Gastrocnemius medialis (tissue), 4 donors: ENCODE measurements at regions not wholly inside any gene's neighbourhood (a gene's known extent, or its start where the extent isn't known, plus 50 kb on each side); places are given as distances from the start of the nearest gene placed in this dataset.

ENCODE experiments used
- ATAC-seq, 2 donors: fragments of 150-250 bp; one replicate each; pipeline ENCODE4 v1.9.1; 2016
- DNase-seq, 2 donors: peaks; one replicate each; pipeline ENCODE4 v3.0.0-alpha.2; 2019
- H3K27ac ChIP-seq, 4 donors: fragments of 200-600 bp; sonication (generic); 1 replicate in 1 of 4; 2 replicates in 3 of 4; pipeline ENCODE4 v1.5.1; 2016 to 2018; ENCODE audit warnings: mild to moderate bottlenecking in 2 of 4, moderate library complexity in 1 of 4
- H3K27me3 ChIP-seq, 3 donors: fragments of 200-600 bp; sonication (generic) in 2 of 3; 1 replicate in 1 of 3; 2 replicates in 2 of 3; pipeline versions ENCODE4 v1.5.1 to v1.6.0; 2016 to 2019; ENCODE audit warnings: mild to moderate bottlenecking in 1 of 3, moderate library complexity in 1 of 3
- H3K36me3 ChIP-seq, 2 donors: fragments of 200-600 bp; sonication (generic) in 1 of 2; one replicate each; pipeline ENCODE4 v1.5.1; 2017 to 2018
- H3K4me1 ChIP-seq, 2 donors: fragments of 200-600 bp; sonication (generic) in 1 of 2; one replicate each; pipeline ENCODE4 v1.5.1; 2016 to 2017; ENCODE audit warnings: mild to moderate bottlenecking in 2 of 2
- H3K4me3 ChIP-seq, 4 donors: fragments of 200-600 bp; sonication (generic) in 3 of 4; 1 replicate in 1 of 4; 2 replicates in 3 of 4; pipeline ENCODE4 v1.5.1; 2016 to 2019; ENCODE audit warnings: mild to moderate bottlenecking in 2 of 4
- H3K9me3 ChIP-seq, 3 donors: fragments of 200-600 bp; sonication (generic) in 2 of 3; 1 replicate in 1 of 3; 2 replicates in 2 of 3; pipeline ENCODE4 v1.5.1; 2016 to 2019
- CTCF ChIP-seq, 5 experiments: fragments of 450-650 bp in 3 of 5; fragments of 200-600 bp in 2 of 5; sonication (generic) in 2 of 5; IDR thresholded peaks in 4 of 5; conservative IDR thresholded peaks in 1 of 5; 1 replicate in 4 of 5; 2 replicates in 1 of 5; pipeline ENCODE4 v1.5.1; 2016 to 2019; ENCODE audit warnings: antibody characterized with exemption in 5 of 5, mild to moderate bottlenecking in 3 of 5, moderate library complexity in 3 of 5
- POLR2A ChIP-seq, 2 donors: fragments of 450-650 bp; IDR thresholded peaks; one replicate each; pipeline ENCODE4 v1.6.1; 2017; ENCODE audit warnings: antibody characterized with exemption in 2 of 2, mild to moderate bottlenecking in 2 of 2, moderate library complexity in 2 of 2
- in situ Hi-C, 4 donors: fragments of 200-750 bp; cut with MboI; loops; one replicate each; pipeline versions ENCODE4 v1.15.0 to v1.8.0; 2017; ENCODE audit warnings: low sequenced_read_pairs in 4 of 4
- intact Hi-C: fragments of 100-400 bp; cut with DNase I; formaldehyde crosslinking; loops from one replicate; pipeline ENCODE4 v1.15.1; 2023; ENCODE audit warnings: low total_unique reads

GRCh38 chr17:13941781-13942180 is 127.5 kb upstream of the COX10 start:
- in situ Hi-C loops (no loop called here), intact Hi-C loops (no loop called here)
- DNase-seq (no peak), ATAC-seq (no peak)
- H3K4me1 ChIP-seq = no peaks in the 10 kb centered on the region
- no peaks in the 10 kb centered on the region for H3K9me3 ChIP-seq
- no peaks in the 10 kb centered on the region for H3K36me3 ChIP-seq
- TF ChIP-seq POLR2A (IDR thresholded peaks at IDR 0.05) = no peak
- TF ChIP-seq CTCF (IDR thresholded peaks at IDR 0.05 in 4 of 5, conservative IDR thresholded peaks at IDR 0.05 in 1 of 5) = no peak
- no peaks in the 10 kb centered on the region for H3K27me3 ChIP-seq
- H3K27ac ChIP-seq = no peak overlapping the region
- no peak overlapping the region for H3K4me3 ChIP-seq

- Histone ChIP-seq H3K4me3 (no peak overlapping the region), H3K27ac (no peak overlapping the region), H3K27me3 (no peaks in the 10 kb centered on the region), H3K36me3 (no peaks in the 10 kb centered on the region), H3K4me1 (no peaks in the 10 kb centered on the region), H3K9me3 (no peaks in the 10 kb centered on the region)
- intact Hi-C loops (no loop called here), in situ Hi-C loops (no loop called here)
- DNase-seq (no peak), ATAC-seq (no peak)
- no peak for TF ChIP-seq CTCF (IDR thresholded peaks at IDR 0.05 in 4 of 5, conservative IDR thresholded peaks at IDR 0.05 in 1 of 5)
- TF ChIP-seq POLR2A (IDR thresholded peaks at IDR 0.05) = no peak
Observed at GRCh38 chr17:13943909-13944308, 125.4 kb upstream of the COX10 start.

- H3K4me3 ChIP-seq = no peak overlapping the region
- TF ChIP-seq POLR2A (IDR thresholded peaks at IDR 0.05) (no peak), CTCF (IDR thresholded peaks at IDR 0.05 in 4 of 5, conservative IDR thresholded peaks at IDR 0.05 in 1 of 5) (no peak)
- no peak for ATAC-seq
- H3K4me1 ChIP-seq = no peaks in the 10 kb centered on the region
- H3K27ac ChIP-seq = no peak overlapping the region
- intact Hi-C loops = no loop called here
- H3K9me3 ChIP-seq = no peaks in the 10 kb centered on the region
- in situ Hi-C loops = no loop called here
- no peaks in the 10 kb centered on the region for H3K36me3 ChIP-seq
- no peak for DNase-seq
- H3K27me3 ChIP-seq = no peaks in the 10 kb centered on the region
Observed at GRCh38 chr17:13947499-13947898, 121.8 kb upstream of the COX10 start.

GRCh38 chr17:13952009-13952750 is 117.1 kb upstream of the COX10 start:
- Histone ChIP-seq H3K4me3 (no peak overlapping the region), H3K36me3 (no peaks in the 10 kb centered on the region), H3K4me1 (no peaks in the 10 kb centered on the region), H3K27me3 (no peaks in the 10 kb centered on the region), H3K9me3 (no peaks in the 10 kb centered on the region), H3K27ac (no peak overlapping the region)
- DNase-seq (no peak), ATAC-seq (no peak)
- in situ Hi-C loops (no loop called here), intact Hi-C loops (no loop called here)
- TF ChIP-seq POLR2A (IDR thresholded peaks at IDR 0.05) (no peak), CTCF (IDR thresholded peaks at IDR 0.05 in 4 of 5, conservative IDR thresholded peaks at IDR 0.05 in 1 of 5) (no peak)

- DNase-seq = no peak
- no peak overlapping the region for H3K4me3 ChIP-seq
- no peak for TF ChIP-seq CTCF (IDR thresholded peaks at IDR 0.05 in 4 of 5, conservative IDR thresholded peaks at IDR 0.05 in 1 of 5)
- TF ChIP-seq POLR2A (IDR thresholded peaks at IDR 0.05) = no peak
- in situ Hi-C loops = no loop called here
- no peak overlapping the region for H3K27ac ChIP-seq
- intact Hi-C loops = no loop called here
- ATAC-seq = no peak
- no peaks in the 10 kb centered on the region for H3K36me3 ChIP-seq
- no peaks in the 10 kb centered on the region for H3K4me1 ChIP-seq
- H3K9me3 ChIP-seq = no peaks in the 10 kb centered on the region
- no peaks in the 10 kb centered on the region for H3K27me3 ChIP-seq
Observed at GRCh38 chr17:13953841-13954240, 115.5 kb upstream of the COX10 start.
